GM12878 (cell line): ENCODE measurements at regions not wholly inside any gene's neighbourhood (a gene's known extent, or its start where the extent isn't known, plus 50 kb on each side); places are given as distances from the start of the nearest gene placed in this dataset.

Experiments
- ATAC-seq: fragments of 200-7000 bp; cut with Tn5 transposase; 3 replicates; pipeline ENCODE4 v1.9.1; 2020; ENCODE audit warnings: mild to moderate bottlenecking, moderate library complexity
- BruUV-seq: library from RNA; stranded (reverse); fragments of 400-500 nt; replicated peaks from 2 replicates; lab custom pipeline; 2021; lab: Mats Ljungman, UMichigan
- CTCF ChIA-PET: fragments of 300-600 bp; sonication (Branson Sonifier 250); formaldehyde crosslinking; extraction: SDS; loops from one replicate; lab custom pipeline; 2021; ENCODE audit warnings: inconsistent platforms; lab: Yijun Ruan, JAX
- POLR2A ChIA-PET: fragments of 350-600 bp; formaldehyde crosslinking; extraction: SDS; loops from one replicate; lab custom pipeline; 2021; ENCODE audit warnings: inconsistent platforms; lab: Charles Lee
- RAD21 ChIA-PET: fragments of 300-600 bp; sonication (Branson Sonifier 250); formaldehyde crosslinking; loops from one replicate; lab custom pipeline; 2023; ENCODE audit warnings: antibody characterized with exemption; ENCODE audit not compliant: unreplicated experiment; lab: Charles Lee
- SMC1A ChIA-PET: fragments of 300-600 bp; sonication (Branson Sonifier 250); formaldehyde crosslinking; loops from one replicate; lab custom pipeline; 2023; ENCODE audit not compliant: unreplicated experiment, uncharacterized antibody; lab: Charles Lee
- DNase-seq: peaks from one replicate; pipeline ENCODE4 v3.0.0-alpha.2; 2011; ENCODE audit warnings: low read depth, low spot score
- FAIRE-seq: peaks from 3 replicates; lab custom pipeline; 2011; peaks lifted over from hg19 to GRCh38; lab: Jason Lieb, UNC
- H2AFZ ChIP-seq: 2 replicates; pipeline ENCODE4 v1.6.0; 2011; ENCODE audit warnings: low read depth, low read length, control low read depth; ENCODE audit not compliant: control insufficient read depth
- H3K27ac ChIP-seq: 2 replicates; pipeline ENCODE4 v1.5.1; 2011; ENCODE audit warnings: control low read depth; ENCODE audit not compliant: control insufficient read depth, insufficient read depth
- H3K27me3 ChIP-seq, 2 experiments: replicated peaks in 1 of 2; 2 replicates each; pipeline versions ENCODE4 v1.6.0 to v1.6.1; 2011; ENCODE audit warnings: low read length in 1 of 2; ENCODE audit not compliant: control insufficient read depth in 2 of 2, insufficient read depth in 2 of 2
- H3K36me3 ChIP-seq, 2 experiments: 2 replicates each; pipeline ENCODE4 v1.5.1; 2011; ENCODE audit warnings: low read length in 1 of 2; ENCODE audit not compliant: control insufficient read depth in 2 of 2, insufficient read depth in 2 of 2
- H3K4me1 ChIP-seq: 2 replicates; pipeline ENCODE4 v1.6.1; 2011; ENCODE audit warnings: mild to moderate bottlenecking, low read length, moderate library complexity, mixed read lengths; ENCODE audit not compliant: control insufficient read depth, insufficient read depth
- H3K4me2 ChIP-seq: 2 replicates; pipeline ENCODE4 v1.6.0; 2011; ENCODE audit warnings: control low read depth; ENCODE audit not compliant: control insufficient read depth, insufficient read depth
- H3K4me3 ChIP-seq: fragments of 200-600 bp; sonication (generic); 2 replicates; pipeline ENCODE4 v1.5.1; 2016
- H3K79me2 ChIP-seq: 2 replicates; pipeline ENCODE4 v1.6.0; 2011; ENCODE audit warnings: low read length; ENCODE audit not compliant: control insufficient read depth, insufficient read depth
- H3K9ac ChIP-seq: 2 replicates; pipeline ENCODE4 v1.8.0; 2011; ENCODE audit warnings: low read length, control low read depth, mixed read lengths; ENCODE audit not compliant: control insufficient read depth, insufficient read depth
- H3K9me3 ChIP-seq: replicated peaks from 3 replicates; pipeline ENCODE4 v1.5.1; 2011; ENCODE audit warnings: mild to moderate bottlenecking, low read length; ENCODE audit not compliant: control insufficient read depth, insufficient read depth
- H4K20me1 ChIP-seq: 2 replicates; pipeline ENCODE4 v1.6.0; 2011; ENCODE audit not compliant: control insufficient read depth, insufficient read depth
- ASH2L ChIP-seq: fragments of 300-600, 200-600 bp; sonication (generic); IDR thresholded peaks from 2 replicates; pipeline ENCODE4 v1.6.1; 2017; ENCODE audit warnings: low read depth, mild to moderate bottlenecking, borderline replicate concordance
- ATF3 ChIP-seq: IDR thresholded peaks from 2 replicates; pipeline ENCODE4 v1.6.1; 2011; ENCODE audit warnings: low read depth, mild to moderate bottlenecking, low read length, moderate library complexity, borderline replicate concordance; ENCODE audit errors: extremely low read depth
- CBX5 ChIP-seq: sonication (generic); IDR thresholded peaks from 2 replicates; pipeline ENCODE4 v1.6.1; 2016; ENCODE audit warnings: low read depth, moderate library complexity, mild to moderate bottlenecking, inconsistent platforms
- CEBPB ChIP-seq, 2 experiments: fragments of 150-350 bp in 1 of 2; IDR thresholded peaks; 2 replicates each; pipeline ENCODE4 v1.6.1; 2012 to 2014; ENCODE audit warnings: low read depth in 2 of 2, low read length in 2 of 2, borderline replicate concordance in 1 of 2, inconsistent platforms in 1 of 2
- EGR1 ChIP-seq, 2 experiments: IDR thresholded peaks; 1 replicate in 1 of 2; 2 replicates in 1 of 2; pipeline ENCODE4 v1.6.1; 2011 to 2012; ENCODE audit warnings: low read depth in 2 of 2, low read length in 2 of 2, borderline replicate concordance in 1 of 2, mild to moderate bottlenecking in 1 of 2, moderate library complexity in 1 of 2
- IRF4 ChIP-seq: IDR thresholded peaks from 2 replicates; pipeline ENCODE4 v1.6.1; 2011; ENCODE audit warnings: low read depth, low read length
- SP1 ChIP-seq: IDR thresholded peaks from one replicate; pipeline ENCODE4 v1.6.1; 2011; ENCODE audit warnings: low read depth, low read length
- WRNIP1 ChIP-seq: IDR thresholded peaks from 2 replicates; pipeline ENCODE4 v1.6.1; 2011; ENCODE audit warnings: low read depth, low read length, improper control_type of control experiment, borderline replicate concordance
- YBX1 ChIP-seq: fragments of 450-650 bp; IDR thresholded peaks from 2 replicates; pipeline ENCODE4 v1.6.1; 2016; ENCODE audit warnings: antibody characterized with exemption
- WGBS: methylation state at CpG from one replicate; pipeline ENCODE4 v1.1.6; 2016; ENCODE audit warnings: low lambda C conversion rate; ENCODE audit not compliant: insufficient replicate concordance, insufficient coverage; ENCODE audit errors: missing lambda C conversion rate; 5-methylcytosine and 5-hydroxymethylcytosine counted together
- in situ Hi-C: fragments of 300-500 bp; cut with MboI; formaldehyde crosslinking; loops from 9 replicates; pipeline ENCODE4 v1.14.3; 2018; ENCODE audit warnings: mixed read lengths
- intact Hi-C: fragments of 100-400 bp; cut with micrococcal nuclease; formaldehyde crosslinking; loops from one replicate; pipeline ENCODE4 v1.14.2; 2022; ENCODE audit not compliant: unreplicated experiment

DNA sequence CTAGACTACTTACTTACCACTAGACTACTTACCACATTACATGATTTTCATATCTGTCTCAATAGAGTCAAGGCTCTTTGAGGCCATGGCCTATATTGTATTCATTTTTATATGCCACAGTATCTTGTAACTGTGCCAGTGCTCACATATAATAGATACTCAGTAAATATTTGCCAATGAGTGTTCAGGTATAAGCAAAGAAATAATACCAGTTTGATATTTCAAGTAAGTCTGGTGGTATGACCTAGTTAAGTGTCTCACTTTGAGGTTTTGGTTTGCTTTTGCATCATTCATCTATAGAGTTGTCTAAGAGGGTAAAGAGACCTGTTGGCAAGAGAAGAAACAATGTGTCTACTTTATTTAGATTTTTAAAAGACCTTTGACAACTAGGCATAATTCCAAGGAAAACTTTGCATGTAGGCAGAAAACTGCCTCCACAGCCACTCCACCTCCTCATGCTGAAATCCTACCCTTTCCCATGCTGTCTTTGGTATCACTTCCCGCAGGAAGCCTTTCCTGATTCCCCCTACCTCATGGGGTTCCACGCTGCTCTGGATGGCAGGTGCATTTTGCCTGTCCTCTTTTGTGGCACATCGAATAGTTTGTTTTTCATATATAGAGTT lies 91.3 kb upstream of the KLHL13 start:
- Histone ChIP-seq H3K27ac (no peak overlapping the region), H3K4me1 (peaks cover 3% of the 10 kb centered on the region), H3K36me3 (no peaks in the 10 kb centered on the region), H3K9me3 (no peaks in the 10 kb centered on the region), H4K20me1 (no peaks in the 10 kb centered on the region), H3K9ac (no peak overlapping the region), H2AFZ (no peak overlapping the region), H3K27me3 (no peaks in the 10 kb centered on the region; a peak in 1 of 4 replicates), H3K4me2 (no peak overlapping the region), H3K79me2 (no peaks in the 10 kb centered on the region), H3K4me3 (no peak overlapping the region)
- ATAC-seq (no peak), DNase-seq (no peak), FAIRE-seq (no peak)
- 79% methylated on average over 3 of the region's 3 CpGs for WGBS
- SMC1A ChIA-PET, result no interaction called here
- intact Hi-C loops (no loop called here), in situ Hi-C loops (no loop called here)
- BruUV-seq, result no TSS peak
- CTCF ChIA-PET, result no interaction called here
- POLR2A ChIA-PET, result no interaction called here
- TF ChIP-seq WRNIP1 (no peak), IRF4 (no peak), ATF3 (no peak), YBX1 (no peak), CEBPB (IDR thresholded peaks at IDR 0.05; ENCODE audit: borderline replicate concordance in 1 of 2, low read depth in 2 of 2, low read length in 2 of 2) (no peak), ASH2L (no peak), CBX5 (no peak), SP1 (no peak)
- RAD21 ChIA-PET, result no interaction called here

GRCh38 chrX:118208481-118208880 lies 91.9 kb upstream of the KLHL13 start:
- ChIA-PET RAD21 (no interaction called here), POLR2A (no interaction called here), SMC1A (no interaction called here), CTCF (no interaction called here)
- Histone ChIP-seq H2AFZ (no peak overlapping the region), H3K9ac (no peak overlapping the region), H3K4me1 (peaks cover 8% of the 10 kb centered on the region), H3K4me3 (no peak overlapping the region), H3K27ac (no peak overlapping the region), H4K20me1 (no peaks in the 10 kb centered on the region), H3K4me2 (no peak overlapping the region), H3K79me2 (no peaks in the 10 kb centered on the region), H3K27me3 (no peaks in the 10 kb centered on the region; a peak in 1 of 4 replicates), H3K9me3 (no peaks in the 10 kb centered on the region), H3K36me3 (no peaks in the 10 kb centered on the region)
- ATAC-seq, result no peak
- no peak for FAIRE-seq
- no peak for DNase-seq
- intact Hi-C loops (no loop called here), in situ Hi-C loops (no loop called here)
- WGBS, result 86% methylated on average over 4 of the region's 4 CpGs
- BruUV-seq, result no TSS peak
- TF ChIP-seq EGR1 (IDR thresholded peaks at IDR 0.05; ENCODE audit: borderline replicate concordance in 1 of 2, low read depth in 2 of 2, low read length in 2 of 2), result no peak
- TF ChIP-seq, all 136 proteins: peak for 0
